WTC11 (cell line): ENCODE measurements at regions not wholly inside any gene's neighbourhood (a gene's known extent, or its start where the extent isn't known, plus 50 kb on each side); places are given as distances from the start of the nearest gene placed in this dataset.

Experiments used
- CTCF ChIP-seq: fragments of 200-600 bp; IDR thresholded peaks from 2 replicates; pipeline ENCODE4 v1.8.0; 2022; ENCODE audit warnings: antibody characterized with exemption
- TCF7 ChIP-seq: sonication (generic); formaldehyde crosslinking; IDR thresholded peaks from 2 replicates; pipeline ENCODE4 v1.8.0; 2022; ENCODE audit warnings: mild to moderate bottlenecking, low read depth, missing genetic modification reagents, moderate library complexity
- TF ChIP-seq, protein P1 (sequence below): sonication (generic); formaldehyde crosslinking; IDR thresholded peaks from 2 replicates; pipeline ENCODE4 v1.8.0; 2023; ENCODE audit warnings: missing genetic modification reagents

DNA sequence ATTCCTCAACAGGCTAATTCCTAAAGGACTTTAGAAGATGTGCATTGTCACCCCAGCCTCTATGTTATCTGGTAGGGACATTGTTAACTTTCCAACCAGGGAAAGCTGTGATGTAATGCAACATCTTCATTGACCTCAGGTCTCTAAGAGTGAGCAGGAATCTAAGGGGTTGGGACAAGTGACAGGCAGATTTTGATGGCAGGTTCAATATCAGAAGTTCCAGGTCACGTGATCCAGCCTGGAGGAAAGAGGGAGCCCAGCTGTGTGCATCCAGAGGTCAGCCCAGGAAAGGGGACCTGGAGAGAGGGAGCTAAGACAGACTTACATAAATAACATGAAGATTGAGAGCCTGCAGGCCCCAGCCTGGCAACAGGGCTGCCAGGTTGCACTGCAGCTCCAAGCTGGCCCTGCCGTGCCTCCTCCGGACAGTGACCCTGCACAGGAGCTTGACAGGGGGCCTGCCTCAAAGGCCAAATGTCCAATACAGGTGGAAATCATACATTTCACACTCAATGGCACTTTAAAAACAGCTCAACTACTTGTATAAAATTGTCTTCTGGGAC, 262.2 kb upstream of the MGAT5 start:
- TF ChIP-seq, protein P1, sequence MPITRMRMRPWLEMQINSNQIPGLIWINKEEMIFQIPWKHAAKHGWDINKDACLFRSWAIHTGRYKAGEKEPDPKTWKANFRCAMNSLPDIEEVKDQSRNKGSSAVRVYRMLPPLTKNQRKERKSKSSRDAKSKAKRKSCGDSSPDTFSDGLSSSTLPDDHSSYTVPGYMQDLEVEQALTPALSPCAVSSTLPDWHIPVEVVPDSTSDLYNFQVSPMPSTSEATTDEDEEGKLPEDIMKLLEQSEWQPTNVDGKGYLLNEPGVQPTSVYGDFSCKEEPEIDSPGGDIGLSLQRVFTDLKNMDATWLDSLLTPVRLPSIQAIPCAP (CRISPR knock-in tag), result no peak
- TF ChIP-seq CTCF, result no peak
- TF ChIP-seq TCF7 (CRISPR knock-in tag), result no peak
